ENCODE measurements at regions not wholly inside any gene's neighbourhood (a gene's known extent, or its start where the extent isn't known, plus 50 kb on each side); places are given as distances from the start of the nearest gene placed in this dataset.
"Not testable (repeated sequence)": the region's sequence is repeated elsewhere in the genome, so short reads cannot be mapped to it uniquely, and the experiment has no call there.

GRCh38 chr10:33774857-33775256, 440.4 kb upstream of the NRP1 start:
- DNase-seq, result no peak

GRCh38 chr10:33773886-33774480, 439.5 kb upstream of the NRP1 start:
- DNase-seq, result no peak

- DNase-seq, result no peak
Observed at GRCh38 chr10:33773253-33773573, 438.7 kb upstream of the NRP1 start.

DNA sequence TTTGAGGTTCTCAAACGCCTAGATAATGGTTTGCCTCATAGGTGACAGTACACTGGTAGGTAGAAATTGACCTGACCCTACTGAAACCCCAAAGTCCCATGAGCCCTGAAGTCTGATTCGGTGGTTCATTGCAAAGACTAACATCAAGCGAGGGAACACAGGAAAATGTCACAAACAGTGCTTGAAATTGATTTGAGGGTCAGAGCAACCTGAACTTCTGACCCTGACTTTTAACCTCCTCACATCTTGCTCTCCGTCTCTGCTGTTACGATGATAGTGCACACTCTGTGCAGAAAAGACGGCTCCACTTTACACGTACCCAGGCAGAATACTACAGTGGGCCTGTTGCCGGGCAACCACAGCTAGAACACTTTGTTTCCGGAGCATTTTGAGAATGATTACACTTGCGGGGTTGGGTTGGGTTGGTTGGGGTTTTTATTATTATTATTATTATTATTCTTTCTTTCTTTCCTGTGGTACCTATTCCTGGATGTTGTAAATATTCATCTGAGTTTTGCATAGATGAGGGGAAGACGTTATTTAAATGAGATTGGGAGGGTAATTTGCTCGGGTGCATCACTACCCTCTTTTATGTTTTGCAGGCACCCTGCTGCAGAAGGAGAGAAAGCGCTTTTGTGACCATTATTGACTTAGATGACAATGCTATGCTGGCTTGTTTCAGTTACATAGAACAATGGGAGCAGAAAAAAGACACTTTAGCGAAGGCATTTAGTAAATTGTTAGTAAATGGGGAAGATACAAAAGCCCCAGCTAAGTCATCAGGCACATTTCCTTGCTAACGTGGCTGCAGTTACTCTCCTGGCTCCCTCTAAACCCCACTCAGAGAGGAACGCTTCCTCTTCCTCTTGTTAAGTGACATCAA, 438.1 kb upstream of the NRP1 start:
- no peak for DNase-seq

- not testable (repeated sequence) for DNase-seq
Observed at GRCh38 chr10:33771856-33772255, 437.4 kb upstream of the NRP1 start.

- no peak for DNase-seq
Observed at GRCh38 chr10:33764694-33765185, 430.3 kb upstream of the NRP1 start.

DNA sequence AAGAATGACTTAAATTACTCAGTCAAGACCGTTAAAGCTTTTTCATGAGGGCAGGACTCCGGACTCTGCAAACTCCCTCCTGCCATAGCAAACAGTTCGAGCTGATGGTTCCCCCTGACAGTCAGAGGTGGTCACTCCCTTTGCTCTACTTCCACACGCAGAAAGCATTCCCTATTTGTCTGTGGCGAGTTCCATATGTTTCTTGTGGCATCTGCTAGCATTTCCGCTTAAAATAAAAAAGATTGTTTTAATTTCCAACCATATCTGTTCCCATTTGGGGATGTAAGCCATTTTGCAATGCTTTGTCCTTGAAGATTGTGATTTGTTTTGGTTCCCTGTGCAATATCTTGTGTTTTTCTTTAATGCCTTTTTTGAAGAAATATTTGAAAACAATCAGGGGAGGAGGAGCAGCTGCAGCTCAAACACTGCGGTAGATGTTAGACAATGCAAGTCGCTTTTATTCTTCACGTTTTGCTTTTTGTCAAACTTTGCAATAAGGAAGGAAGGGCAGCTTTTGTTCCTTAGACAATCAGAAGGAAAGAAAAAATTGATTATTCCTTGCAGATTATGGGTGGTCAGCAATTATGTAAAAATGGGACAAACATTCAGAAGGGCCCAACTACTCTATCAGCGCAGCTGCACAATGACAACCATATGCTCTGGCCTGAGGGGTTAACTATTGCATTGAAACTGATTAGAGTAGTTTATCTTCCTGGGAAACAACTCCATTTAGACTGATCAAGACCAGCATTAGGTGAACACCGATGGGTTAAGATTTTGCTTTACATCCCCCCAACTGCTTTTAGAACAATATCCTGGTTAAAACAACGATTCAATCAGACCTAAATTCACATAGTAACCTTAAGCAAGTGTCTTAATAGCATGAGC, 425.8 kb upstream of the NRP1 start:
- no peak for DNase-seq

- no peak for DNase-seq
Observed at GRCh38 chr10:33759191-33759590, 424.7 kb upstream of the NRP1 start.

GRCh38 chr10:33758299-33758698, 423.8 kb upstream of the NRP1 start:
- no peak for DNase-seq

- no peak for DNase-seq
Observed at GRCh38 chr10:33754052-33754451, 419.6 kb upstream of the NRP1 start.

DNA sequence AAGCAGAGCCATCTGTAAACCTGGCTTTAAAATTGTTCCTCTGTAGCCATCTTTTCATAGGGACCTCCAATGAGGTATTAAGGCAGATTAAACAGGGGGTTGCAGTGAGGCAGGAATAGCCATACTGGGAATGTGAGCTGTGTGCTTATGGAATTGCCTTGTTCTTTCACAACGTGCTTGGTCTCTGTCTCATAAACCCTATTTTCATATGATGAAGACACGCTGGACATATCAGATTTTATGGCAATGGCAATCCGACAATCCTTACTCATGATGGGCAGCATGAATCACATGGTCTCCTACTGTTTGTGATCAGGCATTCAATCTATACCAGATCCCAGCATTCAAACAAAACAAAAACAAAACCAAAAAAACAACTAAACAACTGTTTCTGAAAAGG, 418.9 kb upstream of the NRP1 start:
- no peak for DNase-seq

DNA sequence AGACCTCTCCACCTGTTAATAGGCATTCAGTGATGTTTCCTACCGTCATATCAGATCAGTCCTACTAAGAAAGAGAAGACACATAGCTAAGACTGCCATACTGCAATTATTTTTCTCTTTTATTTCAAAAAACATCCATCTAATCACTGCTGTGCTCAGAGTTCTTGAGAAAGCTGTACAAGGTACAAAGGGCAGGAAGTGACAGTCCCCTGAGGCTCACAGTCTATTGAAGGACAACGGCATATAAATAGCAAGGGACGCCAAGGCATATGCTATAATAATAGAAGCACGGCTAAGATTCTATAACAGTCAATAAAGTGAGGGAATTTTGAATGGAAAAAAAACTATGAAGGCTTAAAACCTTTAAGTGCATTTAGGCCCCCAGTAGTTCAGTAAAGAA, 415.3 kb upstream of the NRP1 start:
- no peak for DNase-seq

GRCh38 chr10:33749067-33749735, 414.7 kb upstream of the NRP1 start:
- no peak for DNase-seq

- no peak for DNase-seq
Observed at GRCh38 chr10:33746836-33747268, 412.4 kb upstream of the NRP1 start.

DNA sequence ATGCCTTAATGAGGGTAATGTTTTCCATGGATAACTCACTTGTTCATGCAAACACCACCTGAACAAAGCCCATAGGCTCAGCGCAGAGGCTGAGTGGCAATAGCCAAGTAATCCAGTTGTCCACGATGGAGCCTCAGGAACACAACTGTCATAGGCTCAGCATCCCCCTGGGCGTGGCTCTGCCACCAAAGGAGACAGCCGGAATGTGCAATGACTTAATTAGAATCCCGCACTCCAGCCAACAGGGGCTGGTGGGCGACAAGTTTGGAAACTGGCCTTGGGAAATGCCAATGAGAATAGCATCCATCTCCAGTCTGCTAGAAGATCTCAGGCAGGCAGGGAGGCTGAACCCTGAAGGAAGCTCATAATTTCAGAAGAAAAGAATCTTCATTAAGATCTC, 411.7 kb upstream of the NRP1 start:
- DNase-seq, result no peak

- no peak for DNase-seq
Observed at GRCh38 chr10:33743429-33743857, 409.0 kb upstream of the NRP1 start.

DNA sequence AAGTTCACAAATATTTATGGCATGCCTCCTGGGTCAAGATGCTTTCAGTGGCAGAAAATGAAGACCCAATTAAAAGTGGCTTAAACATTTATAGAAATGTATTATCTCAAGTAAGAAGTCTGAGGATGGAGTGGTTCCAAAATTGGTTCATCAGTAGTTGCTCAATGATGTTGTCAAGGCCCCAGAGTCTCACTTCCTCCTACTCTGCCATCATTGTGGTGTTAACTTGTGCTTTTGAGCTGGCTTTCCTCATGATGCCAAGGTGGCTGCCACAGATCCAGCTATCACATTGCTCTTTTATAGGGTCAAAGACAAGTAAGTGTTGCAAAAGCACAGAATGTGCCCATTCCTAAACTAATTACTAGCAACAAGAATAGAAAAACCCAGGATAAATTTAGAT, 404.6 kb upstream of the NRP1 start:
- DNase-seq, result no peak

DNA sequence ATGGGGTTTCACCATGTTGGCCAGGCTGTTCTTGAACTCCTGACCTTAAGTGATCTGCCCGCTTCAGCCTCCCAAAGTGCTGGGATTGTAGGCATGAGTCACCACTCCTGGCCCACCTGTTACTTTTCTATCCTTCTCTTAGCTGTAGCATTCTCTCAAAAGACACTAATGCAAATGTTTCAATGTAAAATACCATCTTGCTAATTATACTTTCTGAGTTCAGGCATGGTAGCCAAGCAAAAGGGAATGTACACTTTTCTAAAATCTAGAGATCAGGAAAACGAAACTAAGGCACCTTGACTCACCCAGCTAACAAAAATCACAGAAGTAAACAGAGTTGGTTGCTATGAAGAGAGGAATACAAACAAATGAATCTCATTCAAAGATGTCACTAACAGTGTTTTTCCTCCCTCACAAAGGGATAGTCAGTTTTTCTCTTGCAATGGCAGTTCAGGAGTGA, 401.0 kb upstream of the NRP1 start:
- no peak for DNase-seq

DNA sequence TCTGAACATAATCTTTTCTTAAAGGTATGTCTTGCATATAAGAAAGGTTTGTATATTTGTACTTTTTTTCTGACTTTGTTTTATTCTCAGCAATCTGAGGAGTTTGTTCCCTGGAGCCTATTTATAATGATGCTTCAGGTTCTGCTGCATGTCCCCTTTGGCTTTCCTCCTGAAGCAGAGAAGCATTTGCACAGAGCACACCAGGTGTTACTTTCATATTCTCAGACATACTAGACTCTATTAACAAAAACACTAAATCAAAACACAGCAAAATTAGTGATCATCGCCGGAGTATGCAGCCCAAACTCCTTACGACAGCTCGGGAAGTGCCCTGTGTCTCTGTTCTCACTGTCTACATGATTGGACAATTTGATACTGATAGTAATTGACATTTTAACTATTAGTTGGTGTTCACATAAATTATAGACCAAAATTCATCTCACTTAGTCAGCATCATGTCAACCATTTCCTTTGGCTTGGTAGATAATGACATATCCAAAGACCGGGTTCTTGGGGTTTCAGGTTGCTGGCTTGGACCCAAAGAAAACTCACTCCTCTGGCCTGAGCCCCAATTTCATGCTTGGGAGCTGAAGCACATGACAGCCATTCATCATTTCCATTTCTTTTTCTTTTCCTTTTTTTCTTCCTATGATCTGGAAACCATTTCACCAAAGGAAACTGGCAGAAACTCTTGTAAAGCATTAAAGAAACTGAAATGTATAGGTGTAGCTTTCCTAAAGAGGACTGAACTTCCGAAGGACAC, 400.1 kb upstream of the NRP1 start:
- no peak for DNase-seq

- DNase-seq, result no peak
Observed at GRCh38 chr10:33733058-33733457, 398.6 kb upstream of the NRP1 start.

DNA sequence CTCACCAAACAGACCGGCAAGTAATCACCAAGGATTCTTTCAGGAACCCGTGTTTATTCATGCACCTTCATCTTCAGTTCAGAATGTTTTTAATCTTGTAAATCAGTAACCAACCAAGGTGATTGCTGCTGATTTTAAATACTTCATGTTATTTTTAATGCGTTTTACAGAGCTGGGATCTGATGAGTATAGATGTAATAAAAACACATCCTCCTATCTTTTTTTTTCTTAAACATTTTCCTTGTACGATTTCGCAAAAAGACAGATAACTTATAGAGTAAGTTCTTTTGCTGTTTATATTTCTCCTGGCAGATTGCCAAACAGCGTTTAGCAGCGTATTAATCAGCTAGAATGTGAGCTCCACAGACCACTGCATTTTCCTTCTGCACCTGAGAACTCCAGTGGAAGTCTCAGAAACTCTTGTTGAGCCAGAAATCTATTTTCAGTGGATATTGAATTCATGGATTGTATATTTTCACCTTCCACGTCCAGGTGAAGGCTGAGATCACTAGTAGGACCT, 397.8 kb upstream of the NRP1 start:
- DNase-seq, result no peak

DNA sequence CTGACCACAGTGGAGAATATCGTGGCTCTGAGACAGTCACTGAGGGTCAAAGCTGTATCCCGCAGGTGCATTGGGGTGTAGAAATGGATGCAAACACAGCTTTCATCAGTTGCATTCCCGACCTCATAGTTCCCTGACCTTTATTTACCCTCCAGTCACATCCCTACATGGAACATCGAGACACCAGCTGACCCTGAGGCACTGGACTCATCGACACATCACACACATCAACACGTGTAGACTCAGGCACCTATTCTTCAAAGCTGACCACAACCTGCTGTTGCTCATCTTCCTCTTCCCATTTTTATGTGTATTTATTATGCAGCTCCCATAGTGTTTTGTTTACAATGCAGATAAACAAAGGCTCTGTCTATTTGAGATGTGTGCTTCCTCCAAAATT, 396.9 kb upstream of the NRP1 start:
- no peak for DNase-seq

Data from stimulated activated CD4-positive, alpha-beta T cell treated with anti-CD3 and anti-CD28 coated beads, Interleukin-12 subunit alpha, Interleukin-12 subunit beta, amount 100 ng/mL, for 4 hours (primary cell).